Heart left ventricle (tissue), 13 donors: ENCODE measurements at regions not wholly inside any gene's neighbourhood (a gene's known extent, or its start where the extent isn't known, plus 50 kb on each side); places are given as distances from the start of the nearest gene placed in this dataset.
"Not testable (repeated sequence)": the region's sequence is repeated elsewhere in the genome, so short reads cannot be mapped to it uniquely, and the experiment has no call there.

ENCODE experiments used
- CTCF ChIP-seq, 12 donors: fragments of 200-600 bp; sonication (generic) in 4 of 12; IDR thresholded peaks; one replicate each; pipeline versions ENCODE4 v1.5.0 to v1.8.0; 2018 to 2022; ENCODE audit warnings: antibody characterized with exemption in 12 of 12, mild to moderate bottlenecking in 5 of 12
- POLR2A ChIP-seq, 2 donors: fragments of 450-650 bp; IDR thresholded peaks; one replicate each; pipeline ENCODE4 v1.6.1; 2017; ENCODE audit warnings: antibody characterized with exemption in 2 of 2, mild to moderate bottlenecking in 2 of 2, moderate library complexity in 2 of 2
- donor health status: ischemic (EF 13 %, LVEDD 7.1; RV severe dilation, severe dysfunction).
- donor health status: DM: no; HTN: yes; CAD: no.
- donor health status: DM: no; HTN: no; CAD: no.
- donor health status: ischemic (EF 25% LVEDD 6.9; RV normal size, moderate dysfunction).
- donor health status: ischemic (EF 25% LVEDD 5.7; RV mildly dilated, moderate dysfunction).
- donor health status: ischemic (EF 35%, LVEDD 5.7; RV mildly dilated, moderate dysfunction).
- donor health status: nonischemic (EF 11% LVEDD 7.7; RV severe dilation, severe dysfunction).
- donor health status: DM: yes; HTN: yes; CAD: no.
- donor health status: PGD.
- donor health status: ischemic (EF 29% LVEDD 5.4; RV normal size, mild dysfunction).
- donor health status: nonischemic (EF 23%, LVEDD 6.1; RV moderate dilation, normal function).

GRCh38 chr7:66570179-66570578, 58.5 kb upstream of the KCTD7 start:
- TF ChIP-seq CTCF, POLR2A (IDR thresholded peaks at IDR 0.05): not testable (repeated sequence)
